GM12892 (cell line): ENCODE measurements at regions not wholly inside any gene's neighbourhood (a gene's known extent, or its start where the extent isn't known, plus 50 kb on each side); places are given as distances from the start of the nearest gene placed in this dataset.

Source experiments
- POLR2A ChIP-seq: IDR thresholded peaks from 2 replicates; pipeline ENCODE4 v1.6.1; 2011; ENCODE audit warnings: low read depth, low read length, control low read depth
- POLR2AphosphoS5 ChIP-seq: IDR thresholded peaks from 2 replicates; pipeline ENCODE4 v1.6.1; 2011; ENCODE audit warnings: low read depth, low read length, control low read depth
- TAF1 ChIP-seq: IDR thresholded peaks from 2 replicates; pipeline ENCODE4 v1.6.1; 2011; ENCODE audit warnings: low read depth, mild to moderate bottlenecking, control low read depth, low read length, borderline replicate concordance

DNA sequence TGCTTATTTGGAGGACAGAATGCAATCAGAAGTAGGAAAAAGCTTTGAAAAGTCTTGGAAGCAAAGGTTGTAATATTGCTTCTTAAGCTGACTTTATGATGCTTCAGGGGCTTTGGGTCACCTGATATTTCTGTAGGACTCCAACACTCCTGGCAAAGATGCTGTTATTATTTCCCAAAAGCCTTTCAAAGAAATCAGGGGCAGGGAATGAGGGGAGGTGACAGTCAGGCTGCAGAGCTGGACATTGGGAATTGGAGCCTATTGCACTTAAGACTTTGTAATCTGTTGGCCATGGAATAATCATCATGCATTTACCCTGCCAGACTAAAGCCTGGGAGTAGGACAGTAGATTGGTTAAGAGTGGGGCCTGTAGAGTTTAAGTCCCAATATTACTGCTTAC lies 168.3 kb upstream of the IL12B start:
- TF ChIP-seq POLR2A (no peak), POLR2AphosphoS5 (no peak), TAF1 (no peak)
